GM21390 (cell line): ENCODE measurements at regions not wholly inside any gene's neighbourhood (a gene's known extent, or its start where the extent isn't known, plus 50 kb on each side); places are given as distances from the start of the nearest gene placed in this dataset.

ENCODE experiments used
- ATAC-seq: cut with Tn5 transposase; IDR thresholded peaks from one replicate; pipeline ENCODE4 v1.9.1; 2021; ENCODE audit not compliant: unreplicated experiment

DNA sequence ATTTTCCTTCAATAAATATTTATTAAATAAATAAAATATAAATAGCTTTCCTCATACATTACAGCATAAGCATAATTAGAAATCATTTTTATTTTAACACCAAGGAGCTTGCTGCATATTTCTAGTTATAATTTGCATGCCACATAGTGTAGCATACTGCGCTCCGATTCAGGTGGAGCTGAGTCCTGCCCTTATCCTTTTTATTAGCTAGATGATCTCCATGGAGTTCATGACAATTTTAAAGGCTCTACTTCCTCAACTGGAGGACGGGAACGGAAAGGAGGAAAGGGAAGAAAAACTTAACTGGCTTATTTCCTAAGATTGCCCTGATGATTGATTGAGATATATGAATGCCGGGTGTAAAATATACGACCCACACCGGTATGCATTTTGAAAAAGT is 385.2 kb downstream of the PLK2 start:
- no peak for ATAC-seq

DNA sequence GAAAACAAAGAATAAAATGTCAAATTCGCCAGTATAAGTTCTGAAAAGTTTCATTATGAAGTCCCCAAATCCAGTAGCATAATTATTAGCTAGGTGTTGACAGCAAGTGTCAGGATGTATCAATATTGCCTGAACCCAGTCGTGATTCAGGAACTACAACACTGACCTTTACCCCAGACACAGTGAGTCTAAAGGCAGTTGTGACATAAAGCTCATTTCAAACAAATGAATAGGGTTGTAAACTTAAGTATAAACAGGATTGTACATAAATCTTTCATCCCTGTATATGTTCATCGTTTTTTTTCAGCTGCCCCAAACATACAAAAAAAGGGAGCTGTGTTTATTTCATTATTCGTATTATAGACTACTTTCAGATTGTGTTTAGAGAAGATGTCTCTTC is 385.7 kb downstream of the PLK2 start:
- ATAC-seq, result no peak

DNA sequence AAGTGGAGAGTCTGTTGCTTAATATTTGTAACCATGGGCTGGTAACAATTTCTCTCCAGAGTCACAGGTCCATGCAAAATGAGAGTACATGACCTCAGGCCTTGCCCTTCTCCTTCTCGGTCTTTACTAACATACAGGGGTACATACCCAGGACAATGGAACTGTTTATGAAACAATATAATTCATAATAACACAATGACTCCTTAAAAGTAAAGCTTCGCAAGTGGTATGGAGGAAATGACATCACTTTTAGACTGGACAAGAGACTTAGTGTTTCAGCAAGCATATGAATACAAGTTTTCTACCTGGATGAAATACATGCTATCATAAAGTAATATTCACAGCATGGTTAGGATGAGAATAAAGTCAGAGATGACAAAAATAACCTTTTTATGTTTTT is 386.6 kb downstream of the PLK2 start:
- ATAC-seq, result no peak

DNA sequence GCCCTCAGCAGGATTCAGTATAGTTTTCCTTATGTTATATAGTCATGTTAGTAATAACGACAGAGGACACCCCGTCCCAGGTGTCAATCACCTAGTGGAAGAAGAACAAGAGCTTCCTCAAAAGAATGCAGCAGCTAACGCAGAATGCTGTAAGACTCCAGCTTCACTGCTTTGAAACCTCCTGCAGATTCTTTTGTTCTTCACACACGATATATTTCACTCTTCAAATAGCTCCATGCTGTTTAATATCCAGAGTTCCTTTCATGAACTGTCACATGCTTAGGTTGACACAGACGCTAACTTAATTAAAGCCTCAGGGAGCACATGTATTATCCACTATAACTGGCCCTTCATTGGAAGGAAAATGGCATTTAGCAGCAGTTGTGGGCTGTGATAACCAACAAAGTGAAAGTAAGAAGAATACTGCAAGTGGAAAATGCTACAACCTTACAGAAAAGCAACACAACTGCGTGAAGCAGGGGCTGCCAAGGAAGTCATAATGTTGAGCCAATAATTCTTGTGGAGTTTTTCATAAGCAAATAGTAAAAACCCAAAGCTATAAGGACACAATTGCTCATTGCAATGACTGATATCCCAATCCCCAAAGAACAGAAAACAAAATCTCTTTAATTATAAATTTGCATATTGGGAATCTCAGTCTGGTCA is 387.5 kb downstream of the PLK2 start:
- ATAC-seq, result no peak

DNA sequence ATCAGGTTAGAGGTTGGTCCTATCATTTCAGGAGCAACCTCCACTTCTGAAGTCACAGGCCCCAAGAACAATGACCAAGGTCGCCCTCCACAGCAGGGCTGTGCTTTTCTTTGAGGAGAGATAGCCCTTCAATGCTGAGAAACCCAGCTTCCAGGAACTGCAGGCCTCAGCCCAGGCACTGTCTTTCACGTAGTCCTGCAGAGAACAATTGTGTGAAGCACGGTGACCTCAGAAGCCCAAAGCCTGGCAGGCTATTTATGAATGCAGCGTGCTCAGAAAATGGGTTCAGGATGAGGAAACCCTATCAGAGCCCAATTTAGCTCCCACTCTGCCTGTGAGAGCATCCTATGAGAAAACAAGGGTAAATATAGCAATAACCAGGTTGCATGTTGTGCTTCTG is 388.3 kb downstream of the PLK2 start:
- ATAC-seq, result no peak

DNA sequence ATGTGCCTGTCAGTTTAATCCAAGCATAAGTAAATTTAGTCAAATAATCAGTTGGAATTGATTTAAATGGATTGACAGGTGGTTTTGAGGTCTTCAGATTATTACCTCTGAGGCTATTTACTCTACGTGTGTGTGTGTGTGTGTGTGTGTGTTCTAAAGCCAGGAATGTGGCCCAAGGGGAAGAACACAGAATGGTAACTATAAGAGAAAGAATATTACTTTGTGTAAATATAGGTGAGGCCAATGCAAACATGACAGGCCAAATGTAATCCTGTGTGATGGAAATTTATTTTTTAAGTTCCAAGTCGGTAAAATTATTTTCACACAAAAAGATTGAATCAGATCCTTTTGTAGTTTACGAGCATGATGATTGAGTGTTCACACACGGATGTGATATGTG is 390.0 kb downstream of the PLK2 start:
- no peak for ATAC-seq

DNA sequence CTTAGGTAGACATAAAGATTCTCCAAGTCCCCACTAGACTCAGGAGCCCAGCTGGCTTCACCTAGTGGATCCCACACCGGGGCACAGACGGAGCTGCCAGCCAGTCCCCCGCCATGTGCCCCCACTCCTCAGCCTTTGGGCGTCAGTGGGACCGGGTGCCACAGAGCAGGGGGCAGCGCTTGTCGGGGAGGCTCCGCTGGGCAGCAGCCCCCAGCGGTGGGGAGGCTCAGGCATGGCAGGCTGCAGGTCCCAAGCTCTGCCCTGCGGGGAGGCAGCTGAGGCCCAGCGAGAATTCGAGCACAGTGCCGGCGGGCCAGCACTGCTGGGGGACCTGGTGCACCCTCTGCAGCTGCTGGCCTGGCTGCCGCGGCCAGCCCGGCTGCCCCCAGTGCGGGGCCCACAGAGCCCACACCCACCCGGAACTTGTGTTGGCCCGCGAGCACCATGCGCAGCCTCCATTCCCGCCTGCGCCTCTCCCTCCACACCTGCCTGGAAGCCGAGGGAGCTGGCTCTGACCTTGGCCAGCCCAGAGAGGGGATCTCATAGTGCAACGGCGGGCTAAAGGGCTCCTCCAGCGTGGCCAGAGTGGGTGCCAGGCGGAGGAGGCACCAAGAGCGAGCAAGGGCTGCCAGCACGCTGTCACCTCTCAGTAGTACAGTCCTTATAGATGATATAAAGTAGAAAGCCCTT is 390.7 kb downstream of the PLK2 start:
- ATAC-seq, result no peak

DNA sequence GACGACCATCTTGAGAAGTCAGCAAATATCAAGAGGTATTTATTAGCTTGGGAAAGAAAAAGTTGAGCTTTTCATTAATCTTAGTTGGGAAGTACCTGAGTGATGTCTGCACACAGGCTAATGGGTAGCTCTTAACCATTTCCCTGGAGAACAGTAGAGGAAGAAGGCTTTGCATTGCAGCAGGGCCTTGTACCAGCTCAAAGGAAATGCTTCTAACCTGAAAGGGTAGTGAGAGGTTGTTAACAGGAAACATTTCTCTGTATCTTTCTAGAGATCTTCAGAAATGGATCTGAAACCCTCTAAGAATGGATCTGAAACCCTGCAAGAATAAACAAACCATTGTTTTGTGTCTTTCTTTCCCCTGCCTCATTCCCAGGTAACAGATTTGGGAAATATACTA is 393.3 kb downstream of the PLK2 start:
- no peak for ATAC-seq

DNA sequence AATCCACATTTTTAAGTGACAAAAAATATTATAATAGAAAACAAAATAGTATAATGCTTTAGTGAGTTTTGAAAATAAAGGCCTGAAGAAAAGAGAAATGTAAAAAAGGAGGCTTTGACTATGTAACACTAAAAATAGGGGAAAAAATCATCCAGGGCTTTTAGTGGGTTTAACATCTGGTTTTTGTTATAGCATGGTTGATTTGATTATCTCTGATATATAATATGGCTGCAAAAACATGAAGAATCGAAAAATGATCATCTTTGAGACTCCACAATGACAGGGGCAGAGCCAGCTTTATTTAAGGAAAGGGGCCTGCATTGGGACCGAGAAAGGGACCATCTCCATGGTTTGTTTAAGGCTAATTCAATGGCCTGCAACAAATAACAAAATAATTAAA is 393.8 kb downstream of the PLK2 start:
- ATAC-seq, result no peak

DNA sequence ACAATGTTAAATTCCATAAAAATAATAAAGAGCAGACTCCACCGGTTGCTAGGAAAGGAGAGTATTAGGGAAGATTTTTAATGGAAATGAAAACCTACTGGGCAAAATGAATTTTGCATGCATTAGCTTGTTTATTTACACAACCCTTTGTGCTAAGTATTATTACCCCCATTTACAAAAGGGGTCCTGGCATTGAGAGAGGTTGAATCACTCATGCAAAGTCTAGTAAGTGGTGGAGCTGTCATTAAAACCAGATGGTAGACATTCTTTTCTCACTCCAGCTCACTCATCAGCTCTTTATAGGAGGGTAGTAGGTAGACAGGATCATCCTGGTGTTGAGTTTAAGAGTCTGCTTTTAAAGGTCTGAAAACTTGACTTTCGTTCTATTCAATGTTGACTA is 395.1 kb downstream of the PLK2 start:
- ATAC-seq, result no peak

DNA sequence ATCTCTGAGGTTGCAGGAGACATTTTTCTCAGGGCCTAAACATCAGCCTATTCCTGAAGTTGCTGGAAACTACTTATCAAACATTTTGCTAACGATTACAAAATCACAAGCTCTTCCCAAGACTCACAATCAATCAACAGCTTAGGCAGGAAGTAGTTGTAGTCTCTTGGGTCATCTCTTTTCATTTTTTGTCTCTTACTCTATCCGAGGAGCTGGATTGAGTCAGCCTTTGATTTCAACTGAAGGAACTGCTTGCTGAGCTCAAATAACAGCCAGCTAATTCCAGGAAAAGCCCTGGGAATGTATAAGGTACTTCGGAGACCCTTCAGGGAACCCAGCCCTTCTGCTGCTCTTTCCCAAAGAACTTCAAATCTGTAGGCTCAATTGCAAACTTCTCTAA is 398.9 kb downstream of the PLK2 start:
- ATAC-seq, result no peak

DNA sequence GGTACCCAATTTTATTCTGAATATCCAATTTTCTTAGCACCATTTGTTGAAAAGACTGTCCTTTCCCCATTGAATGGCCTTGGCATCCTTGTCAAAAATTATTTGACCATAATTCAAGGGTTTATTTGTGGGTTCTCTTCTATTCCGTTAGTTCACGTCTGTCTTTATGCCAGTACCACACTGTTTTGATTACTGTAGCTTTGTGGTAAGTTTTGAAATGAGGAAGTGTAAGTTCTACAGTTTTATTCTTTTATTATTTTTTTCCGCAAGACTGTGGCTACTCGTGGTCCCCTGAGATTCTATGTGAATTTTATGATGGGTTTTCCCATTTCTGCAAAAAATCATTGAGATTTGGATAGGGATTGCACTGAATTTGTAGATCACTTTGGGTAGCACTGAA is 402.6 kb downstream of the PLK2 start:
- no peak for ATAC-seq

DNA sequence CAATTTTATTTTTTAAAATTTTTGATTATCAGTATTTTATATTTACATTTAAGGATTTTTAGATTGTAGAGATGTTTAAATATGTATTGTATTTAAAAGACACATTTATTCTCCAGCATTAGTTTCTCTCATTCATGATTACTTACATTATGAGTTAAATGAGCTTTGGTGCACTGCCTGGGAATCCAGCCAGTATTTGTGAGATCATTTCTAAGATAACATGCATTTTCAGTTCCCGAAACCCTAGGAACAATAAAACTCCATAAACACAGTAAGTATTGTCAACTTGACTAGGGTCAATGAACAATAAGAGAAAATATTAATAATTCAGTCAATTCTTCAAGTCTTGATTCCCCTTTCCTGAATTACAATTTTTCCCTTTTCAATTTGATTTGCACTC is 403.3 kb downstream of the PLK2 start:
- no peak for ATAC-seq

DNA sequence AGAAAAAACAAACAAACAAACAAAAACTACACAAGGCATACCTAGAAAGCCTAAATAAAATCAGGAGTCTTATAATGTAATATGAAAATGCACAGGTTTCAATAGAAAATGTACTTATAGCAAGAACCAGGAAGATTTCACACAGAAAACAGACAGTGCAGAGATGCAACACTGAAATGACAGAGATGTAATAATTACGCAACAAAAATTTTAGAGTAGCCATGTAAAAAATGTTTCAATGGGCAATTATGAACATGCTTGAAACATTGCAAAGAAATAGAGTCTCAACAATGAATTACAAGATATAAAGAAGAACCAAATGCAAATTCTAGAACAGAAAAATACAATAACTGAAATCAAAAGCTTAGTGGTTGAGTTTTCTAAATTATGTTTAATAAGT is 405.9 kb downstream of the PLK2 start:
- ATAC-seq, result no peak

DNA sequence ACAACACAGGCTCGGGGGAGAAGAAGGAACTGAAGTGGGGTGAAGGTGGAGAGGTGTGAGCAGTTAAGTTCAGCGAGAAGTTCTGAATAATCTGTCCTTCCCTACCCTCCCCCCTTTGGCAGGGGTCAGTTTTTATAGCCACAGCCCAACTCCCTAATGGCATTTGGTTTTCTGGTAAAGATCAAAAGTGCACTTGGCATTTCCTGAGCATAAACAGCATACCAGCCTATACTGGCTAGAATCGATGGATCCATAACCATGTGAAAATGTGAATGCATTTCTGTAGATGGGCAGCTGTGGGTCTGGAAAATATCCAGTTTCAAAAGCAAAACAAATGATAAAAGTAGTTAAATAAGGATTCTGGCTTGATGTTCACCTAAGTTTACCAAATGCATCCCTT is 410.9 kb downstream of the PLK2 start:
- ATAC-seq, result no peak

DNA sequence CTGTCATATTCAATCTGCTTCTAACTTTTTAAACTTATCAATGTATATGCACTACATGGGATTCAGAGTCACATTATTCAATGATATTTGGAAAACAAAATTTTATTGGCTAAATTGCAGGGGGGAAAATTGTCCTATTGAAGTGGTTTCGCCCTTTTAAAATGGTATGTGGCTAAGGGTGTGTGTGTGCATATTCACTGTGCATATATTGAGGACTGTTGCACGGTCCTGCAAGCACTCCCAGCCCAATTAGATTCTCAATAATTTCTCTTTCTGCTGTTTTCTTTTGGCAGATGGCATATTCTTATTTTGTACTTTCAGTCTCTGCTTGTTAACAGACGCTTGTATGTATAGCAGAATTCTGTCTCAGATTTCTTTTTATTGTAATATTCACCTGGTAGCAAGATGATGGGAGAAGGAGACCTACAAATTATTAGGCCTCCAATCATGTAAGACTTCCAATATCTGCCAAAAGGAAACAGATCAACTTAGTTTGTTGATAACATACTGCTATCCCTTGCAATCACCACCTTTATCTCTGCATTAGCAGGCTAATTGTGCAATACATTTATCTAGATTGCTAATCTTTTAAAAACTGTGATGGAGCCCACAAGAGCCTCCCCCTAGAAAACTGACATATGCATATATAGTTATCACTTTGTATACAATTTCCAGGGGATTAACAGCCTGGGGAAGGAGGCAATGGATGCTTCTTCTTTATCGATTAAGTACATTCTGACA is 411.5 kb downstream of the PLK2 start:
- no peak for ATAC-seq

DNA sequence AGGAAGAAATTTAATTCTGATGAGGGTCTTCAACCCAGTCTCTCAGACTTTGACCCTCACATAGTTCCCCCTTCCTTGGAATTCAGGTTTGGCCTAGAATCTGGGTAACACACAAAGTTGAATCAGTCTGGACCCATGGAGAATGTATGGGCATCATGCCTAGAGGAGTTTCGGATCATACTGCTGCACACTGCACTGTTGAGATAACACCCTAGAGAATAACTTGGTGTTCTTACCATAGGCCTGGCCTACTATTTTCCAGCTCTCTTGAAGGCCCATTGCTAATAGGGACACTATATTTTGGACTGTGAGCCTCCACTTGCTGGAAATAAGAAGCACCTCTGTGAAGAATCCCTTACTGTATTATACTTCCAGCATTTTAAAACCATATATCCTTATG is 413.5 kb downstream of the PLK2 start:
- no peak for ATAC-seq

DNA sequence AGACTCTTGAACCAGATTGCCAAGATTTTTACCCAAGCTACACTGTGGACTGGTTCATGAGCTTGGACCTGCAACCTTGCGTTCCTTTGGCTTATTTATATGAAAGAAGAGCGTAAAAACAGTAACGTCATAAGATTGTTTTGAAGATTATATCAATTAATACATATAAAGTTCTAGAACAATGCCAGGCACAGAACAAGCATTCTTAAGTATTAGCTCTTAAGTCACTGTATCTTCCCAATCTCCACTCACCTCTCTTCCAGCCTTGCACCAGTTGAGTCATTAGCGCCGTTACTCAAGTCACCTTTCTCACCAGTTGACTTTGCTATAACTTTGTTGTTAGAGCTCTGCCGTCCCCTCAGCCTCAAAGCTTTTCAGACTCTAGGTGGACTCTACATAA is 415.7 kb downstream of the PLK2 start:
- ATAC-seq, result no peak

DNA sequence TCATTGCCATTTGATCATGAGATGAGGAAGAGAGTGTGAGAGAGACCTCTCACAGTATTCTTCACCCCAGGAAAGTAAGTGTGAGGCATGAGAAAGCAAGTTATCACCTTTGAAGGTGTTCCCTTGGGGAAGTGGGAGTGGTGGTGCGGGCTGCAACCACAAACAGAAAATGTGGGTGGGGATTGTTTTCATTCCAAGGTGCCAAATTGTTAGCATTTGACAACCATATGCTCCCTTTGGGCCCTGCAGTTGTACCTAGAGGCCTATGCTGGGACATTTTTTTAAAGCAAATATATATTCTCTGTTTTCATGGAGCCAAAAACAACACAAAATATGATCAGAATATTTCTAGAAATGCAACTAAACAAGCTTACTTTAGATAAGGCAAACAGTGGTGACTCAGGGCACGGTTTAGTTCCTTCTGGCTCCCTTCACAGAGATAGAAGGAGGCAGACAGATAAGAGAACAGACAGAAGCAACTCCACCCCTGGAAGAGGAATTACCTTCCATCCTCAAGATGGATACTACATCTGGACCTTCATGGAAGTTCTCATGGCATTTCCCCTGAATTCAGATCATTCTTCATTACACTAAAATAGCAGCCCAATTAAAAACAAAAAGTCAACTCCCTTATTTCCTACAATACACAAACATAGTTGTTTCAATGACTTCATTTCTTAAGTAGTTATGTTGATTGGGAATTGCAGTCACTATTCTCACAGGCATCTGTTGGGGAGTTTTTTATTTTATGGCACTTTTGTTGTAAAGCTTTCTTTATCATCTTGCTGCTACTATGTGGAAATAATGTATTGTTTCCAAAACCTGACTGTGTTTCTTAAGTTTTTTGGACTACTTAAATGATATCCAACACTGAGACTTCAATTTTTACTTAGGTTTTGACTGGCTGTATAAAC is 416.6 kb downstream of the PLK2 start:
- no peak for ATAC-seq

DNA sequence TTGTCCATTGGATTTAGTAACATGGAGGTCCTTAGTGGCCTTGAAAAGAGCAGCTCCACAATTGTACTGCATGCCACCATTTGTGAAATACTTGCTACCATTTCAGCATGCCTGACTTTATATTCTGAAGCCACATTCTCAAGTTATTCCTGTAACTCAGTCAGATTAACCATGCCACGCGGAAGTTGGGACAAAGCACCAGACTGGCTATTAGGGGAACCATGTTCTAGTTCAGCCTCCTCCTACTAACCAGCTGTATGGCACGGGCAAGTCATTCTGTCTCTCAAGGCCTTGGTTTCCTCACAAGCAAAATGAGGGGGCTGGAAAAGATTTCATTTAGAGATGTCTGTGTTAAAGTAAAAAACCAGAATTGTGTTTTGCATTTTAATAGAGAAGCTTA is 418.0 kb downstream of the PLK2 start:
- ATAC-seq, result no peak

DNA sequence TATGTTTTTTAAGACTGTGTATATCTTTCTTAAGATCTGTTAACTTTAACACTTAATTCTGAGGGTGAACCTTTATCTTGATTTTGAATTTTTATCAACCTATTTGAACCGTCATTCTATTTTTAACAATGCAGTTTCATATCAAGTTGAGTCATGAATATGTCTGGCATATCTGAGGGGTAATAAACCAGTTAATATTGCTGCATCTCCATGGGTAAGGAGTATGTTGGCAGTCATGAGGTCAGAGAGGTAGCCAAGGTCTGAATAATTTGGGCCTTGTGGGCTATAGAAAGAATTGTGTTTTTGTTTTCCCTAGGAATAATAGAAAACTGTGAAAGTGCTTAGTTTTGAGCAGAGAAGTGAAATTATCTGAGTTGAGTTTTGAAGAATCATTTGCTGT is 419.0 kb downstream of the PLK2 start:
- no peak for ATAC-seq
